ENCODE measurements at regions not wholly inside any gene's neighbourhood (a gene's known extent, or its start where the extent isn't known, plus 50 kb on each side); places are given as distances from the start of the nearest gene placed in this dataset.

DNA sequence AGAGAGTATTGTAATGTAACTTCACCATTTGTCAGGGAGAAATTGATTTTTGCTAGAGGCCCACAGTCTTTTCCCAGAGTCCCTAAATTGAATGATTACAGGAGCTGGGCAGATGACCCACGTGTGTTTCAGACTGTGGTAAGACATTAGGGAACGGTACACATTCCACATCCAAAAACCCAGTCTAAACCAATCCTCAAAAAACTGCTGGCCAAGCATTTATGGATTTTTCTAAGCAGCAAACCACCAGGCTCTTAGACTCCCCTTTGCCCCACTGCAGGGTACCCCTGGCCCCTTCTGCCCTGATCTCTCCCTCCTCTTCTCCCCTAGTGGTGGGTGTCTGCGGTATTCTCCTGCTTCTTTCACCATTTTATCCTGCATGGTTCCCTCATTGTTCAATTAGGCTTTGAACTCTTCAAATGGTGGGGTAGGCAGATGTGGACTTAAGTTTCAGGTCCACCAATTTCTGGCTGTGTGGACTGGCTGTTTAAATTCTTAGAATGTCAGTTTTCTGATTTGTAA lies 135.5 kb upstream of the SORCS3 start:
- DNase-seq = no peak

GRCh38 chr10:104509981-104510380 lies 131.1 kb upstream of the SORCS3 start:
- DNase-seq = no peak

GRCh38 chr10:104510644-104511043 lies 130.4 kb upstream of the SORCS3 start:
- no peak for DNase-seq

- no peak for DNase-seq
Observed at GRCh38 chr10:104512800-104513199, 128.3 kb upstream of the SORCS3 start.

DNA sequence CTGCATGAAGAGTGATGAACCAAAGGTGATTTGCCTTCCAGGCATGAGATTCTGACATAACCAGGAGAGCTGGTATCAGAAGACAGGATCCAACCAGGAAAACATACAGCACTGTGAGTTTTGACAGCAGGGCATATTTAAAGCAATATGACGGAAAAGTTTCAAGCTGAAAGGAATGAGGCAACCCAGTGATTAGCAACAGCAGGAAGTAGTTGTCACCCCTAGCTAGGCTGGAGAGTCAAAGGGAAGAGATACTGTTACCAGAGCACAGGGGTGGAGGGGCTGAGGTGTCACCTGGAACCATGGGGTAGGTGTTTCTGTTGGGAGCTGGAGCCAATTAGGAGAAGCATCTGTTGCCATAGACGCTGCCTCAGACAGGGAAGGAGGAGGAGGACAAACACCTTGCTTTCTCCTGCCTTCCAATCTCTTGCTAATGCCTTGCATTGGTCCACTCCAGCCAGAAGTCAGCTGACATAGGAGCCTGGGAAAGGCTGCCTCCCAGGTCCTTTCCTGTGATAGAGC lies 125.4 kb upstream of the SORCS3 start:
- no peak for DNase-seq

GRCh38 chr10:104516986-104517385 lies 124.1 kb upstream of the SORCS3 start:
- DNase-seq = no peak

GRCh38 chr10:104517946-104518345 lies 123.1 kb upstream of the SORCS3 start:
- DNase-seq = no peak

DNA sequence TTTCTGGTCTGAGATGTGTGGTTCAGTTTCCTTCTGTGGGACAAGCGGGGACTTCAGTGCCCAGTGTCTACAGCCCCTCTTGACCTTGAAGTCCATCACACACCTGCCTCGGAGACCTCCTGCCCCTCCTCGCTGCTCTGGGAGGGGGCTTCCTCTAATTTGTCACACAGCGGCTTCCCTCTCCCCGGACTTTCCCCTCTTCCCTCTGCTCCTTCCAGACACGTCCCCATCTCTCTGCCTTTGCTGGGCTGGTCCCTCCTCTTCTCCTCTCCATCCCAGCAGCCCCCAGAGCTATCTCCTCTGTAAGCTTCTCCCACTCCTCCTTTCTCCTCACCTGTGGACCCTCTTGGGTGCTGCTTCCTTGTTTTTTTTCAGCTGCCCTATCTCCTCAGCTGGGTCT lies 122.2 kb upstream of the SORCS3 start:
- DNase-seq = no peak

DNA sequence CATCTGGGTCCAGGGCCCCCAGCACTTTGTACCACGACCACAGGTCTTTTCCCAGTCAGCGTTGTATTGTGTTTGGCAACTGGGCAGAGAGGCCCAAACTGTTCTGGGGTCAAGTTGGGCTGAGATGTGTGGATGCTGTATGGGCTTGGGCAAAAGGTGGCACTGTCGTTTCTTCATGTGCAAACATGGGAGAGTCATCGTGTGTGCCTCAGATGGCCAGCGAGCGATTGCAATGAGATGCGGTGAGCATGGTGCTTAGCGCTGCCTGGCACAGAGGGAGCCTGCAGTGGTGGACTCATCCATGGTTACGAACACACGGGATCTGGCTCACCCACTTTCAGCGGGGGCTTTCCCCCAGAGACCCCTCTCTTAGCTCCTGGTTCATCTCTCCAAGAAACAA lies 120.4 kb upstream of the SORCS3 start:
- no peak for DNase-seq

GRCh38 chr10:104521901-104522694 lies 119.0 kb upstream of the SORCS3 start:
- DNase-seq = peak; percentile 45 to 75

DNA sequence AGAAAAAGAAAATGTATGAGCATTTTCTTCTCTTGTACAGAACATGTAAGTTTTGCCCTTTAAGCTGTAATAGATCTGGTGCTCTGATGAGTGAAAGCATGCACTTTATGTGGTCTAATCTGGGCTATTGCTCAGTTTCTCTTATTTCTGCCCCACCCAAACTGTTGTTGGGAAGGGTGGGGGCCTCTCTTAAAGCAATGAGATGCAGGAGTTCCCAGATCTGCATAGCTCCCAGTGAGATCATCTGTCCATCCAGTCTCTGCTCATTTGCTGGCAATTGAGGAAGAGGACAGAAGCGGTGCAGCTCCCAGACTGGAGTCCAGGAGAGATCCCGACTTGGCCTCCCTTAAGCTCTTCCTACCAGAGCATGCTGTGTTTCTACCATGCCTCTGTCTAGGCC lies 114.9 kb upstream of the SORCS3 start:
- DNase-seq = no peak

GRCh38 chr10:104527013-104527412 lies 114.1 kb upstream of the SORCS3 start:
- no peak for DNase-seq

DNA sequence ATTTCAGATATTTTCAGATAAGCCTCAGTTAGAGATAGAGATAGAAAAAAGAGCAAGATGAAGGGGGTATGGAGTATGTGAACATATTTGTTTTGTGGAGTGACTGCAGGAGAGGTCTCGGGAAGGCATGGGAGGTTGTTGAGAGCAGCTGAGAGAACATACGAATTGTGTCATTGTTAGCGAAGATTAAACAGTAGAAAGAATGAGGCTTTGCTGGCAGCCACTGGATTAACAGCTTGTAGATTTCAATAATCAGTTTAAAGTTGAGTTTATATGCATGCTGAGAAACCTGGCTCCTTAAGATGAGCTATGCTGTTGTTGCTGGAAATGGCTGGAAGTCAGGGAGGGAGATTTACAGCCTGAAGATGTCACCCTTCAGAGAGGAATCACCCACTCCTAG lies 100.9 kb upstream of the SORCS3 start:
- no peak for DNase-seq

- no peak for DNase-seq
Observed at GRCh38 chr10:104541820-104542219, 99.3 kb upstream of the SORCS3 start.

DNA sequence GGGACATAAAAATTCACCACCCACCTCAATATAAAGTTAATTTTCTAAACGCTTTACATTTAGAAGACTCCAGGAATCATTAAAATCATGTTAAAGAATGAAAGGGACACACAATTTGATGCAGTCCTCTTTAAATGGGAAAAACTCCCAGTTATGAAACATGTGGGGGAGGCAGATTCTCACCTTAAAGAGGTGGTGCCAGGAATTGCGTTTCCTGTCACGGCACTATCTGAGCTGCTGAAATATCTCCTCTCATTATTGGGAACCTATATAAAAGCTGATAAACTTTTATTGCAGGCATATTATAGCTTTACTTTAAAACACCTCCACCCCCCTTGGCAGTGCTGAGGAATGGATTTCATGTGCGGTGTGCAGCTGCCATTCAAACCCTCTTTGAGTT lies 94.8 kb upstream of the SORCS3 start:
- DNase-seq = no peak

- no peak for DNase-seq
Observed at GRCh38 chr10:104546756-104547155, 94.3 kb upstream of the SORCS3 start.

DNA sequence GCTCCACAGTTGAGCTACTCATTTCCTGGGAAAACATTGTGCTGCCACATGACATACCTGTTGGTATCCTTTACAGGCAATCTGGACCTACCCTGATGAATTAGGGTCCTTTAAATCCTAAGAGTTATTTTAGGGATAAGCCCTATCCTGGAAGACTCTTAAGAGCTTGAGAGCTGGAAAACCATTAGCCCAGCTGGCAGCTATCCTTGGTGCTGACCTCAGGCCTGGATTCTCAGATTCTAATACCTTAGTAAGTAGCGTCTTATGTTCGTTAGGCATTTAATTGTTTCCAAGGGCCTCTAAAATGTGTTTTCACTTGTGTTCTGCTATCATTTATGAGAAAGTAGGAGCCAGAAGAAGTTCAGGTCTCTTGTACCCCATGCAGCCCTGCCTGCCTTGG lies 93.0 kb upstream of the SORCS3 start:
- no peak for DNase-seq

GRCh38 chr10:104556831-104557230 lies 84.3 kb upstream of the SORCS3 start:
- no peak for DNase-seq

DNA sequence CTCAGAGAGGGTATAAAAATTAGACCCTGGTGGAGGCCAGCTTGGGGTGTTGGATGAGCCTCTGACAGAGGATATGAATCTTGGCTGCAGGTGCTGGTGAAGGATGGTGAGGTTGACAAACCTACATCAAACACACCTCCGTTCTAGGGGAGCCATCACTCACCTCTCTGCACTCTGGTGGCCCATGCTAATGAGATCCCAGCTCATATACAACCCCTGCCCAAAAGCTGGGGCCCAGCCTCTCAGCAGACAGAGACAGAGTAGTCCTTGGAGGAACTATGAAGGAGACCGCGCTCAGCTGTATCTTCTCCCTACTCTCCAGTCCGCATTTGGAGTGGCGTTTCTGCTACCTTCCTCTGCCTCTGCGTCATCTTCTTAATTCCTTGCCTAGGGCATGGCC lies 83.1 kb upstream of the SORCS3 start:
- no peak for DNase-seq

DNA sequence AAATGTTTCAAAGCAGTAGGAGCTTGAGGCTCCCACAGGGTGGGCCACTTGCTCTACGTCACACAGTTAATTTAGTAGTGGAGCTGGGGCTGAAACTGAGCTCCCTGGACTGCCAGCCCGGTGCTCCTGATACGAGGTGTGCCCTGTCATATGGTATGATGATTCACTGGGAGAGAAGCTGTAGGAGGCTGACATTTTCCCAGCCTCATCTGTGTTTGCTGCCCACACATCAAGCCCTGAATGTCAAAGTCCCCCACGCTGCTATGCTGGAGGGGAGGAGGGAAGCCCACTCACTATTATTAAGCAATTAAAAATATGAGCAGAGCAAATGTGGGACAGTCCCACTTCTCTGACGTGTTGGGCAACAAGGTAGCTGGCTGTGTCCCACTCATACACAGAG lies 81.2 kb upstream of the SORCS3 start:
- DNase-seq = no peak

GRCh38 chr10:104563051-104563450 lies 78.0 kb upstream of the SORCS3 start:
- DNase-seq = no peak

DNA sequence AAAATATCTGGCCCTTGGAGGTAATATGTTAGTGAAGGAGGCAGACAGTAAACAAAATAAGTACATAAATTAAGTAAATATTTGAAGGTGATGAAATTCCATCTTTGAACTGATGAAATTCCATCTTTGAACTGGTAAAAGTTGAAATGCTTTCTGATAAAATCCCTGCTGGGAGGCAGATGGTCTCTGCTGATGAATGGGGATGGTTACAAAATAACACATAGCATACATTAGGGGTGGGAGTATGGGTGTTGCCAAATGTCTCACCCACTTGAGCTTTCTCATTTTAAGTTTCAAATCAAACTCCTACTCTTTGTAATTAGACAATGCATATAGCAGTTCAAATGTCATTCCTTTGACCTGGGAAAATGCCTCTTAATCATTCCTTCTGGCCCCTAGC lies 77.5 kb upstream of the SORCS3 start:
- DNase-seq = no peak

DNA sequence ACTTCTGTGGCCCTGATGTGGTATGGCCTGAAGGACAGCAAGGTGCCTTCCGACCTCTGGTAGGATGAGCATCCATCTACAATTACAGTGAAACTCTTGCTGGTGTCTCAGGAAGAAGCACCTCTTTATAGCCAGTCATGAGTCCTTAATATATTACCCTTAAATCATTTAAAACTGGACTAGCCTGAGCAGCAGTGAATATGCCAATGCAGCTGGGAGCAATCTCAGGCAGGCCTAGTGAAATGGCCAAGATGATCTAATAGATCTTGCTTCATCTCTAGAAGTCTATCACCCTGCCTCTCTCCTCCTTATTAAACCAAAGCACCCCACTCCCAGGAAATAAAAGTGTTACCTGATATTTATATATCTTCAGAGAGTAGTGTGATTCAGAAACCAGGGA lies 66.7 kb upstream of the SORCS3 start:
- DNase-seq = no peak

DNA sequence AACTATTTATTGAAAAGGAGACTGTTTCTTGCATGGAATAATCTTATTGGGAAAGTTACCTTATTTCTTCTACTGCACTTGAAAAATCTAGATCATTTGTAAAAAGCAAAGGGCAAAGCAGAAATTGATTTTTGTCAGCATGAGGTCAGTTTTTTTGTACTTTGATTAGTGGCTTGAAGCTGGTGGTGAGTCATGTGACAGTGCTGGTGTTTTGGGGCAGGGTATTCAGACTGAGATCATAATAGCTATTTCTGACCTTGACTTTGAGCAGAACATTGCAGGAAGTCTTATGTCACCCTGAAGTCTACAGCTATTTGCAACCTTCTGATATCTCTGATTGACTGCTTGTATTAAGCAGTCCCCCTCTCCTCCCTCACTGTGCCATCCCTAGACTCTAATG lies 66.3 kb upstream of the SORCS3 start:
- no peak for DNase-seq

GRCh38 chr10:104576611-104577010 lies 64.5 kb upstream of the SORCS3 start:
- DNase-seq = no peak
